GM23338 (cell line): ENCODE measurements at regions not wholly inside any gene's neighbourhood (a gene's known extent, or its start where the extent isn't known, plus 50 kb on each side); places are given as distances from the start of the nearest gene placed in this dataset.

Experiments
- CREB1 ChIP-seq: fragments of 250-450 bp; sonication (Bioruptor Pico); IDR thresholded peaks from 2 replicates; pipeline ENCODE4 v1.5.0; 2020; ENCODE audit warnings: low read depth, mild to moderate bottlenecking, moderate library complexity
- CTCF ChIP-seq, 2 experiments: fragments of 200-600 bp in 1 of 2; sonication (generic) in 1 of 2; conservative IDR thresholded peaks; 2 replicates each; pipeline versions ENCODE4 v1.5.1 to v1.6.1; 2016 to 2017; ENCODE audit warnings: antibody characterized with exemption in 2 of 2, low read depth in 2 of 2, mild to moderate bottlenecking in 2 of 2, moderate library complexity in 1 of 2
- ETS1 ChIP-seq: IDR thresholded peaks from 2 replicates; pipeline ENCODE4 v1.6.1; 2016; ENCODE audit warnings: antibody characterized with exemption
- EZH2phosphoT487 ChIP-seq: fragments of 200-600 bp; sonication (generic); IDR thresholded peaks from one replicate; pipeline ENCODE4 v1.8.1; 2018; ENCODE audit warnings: antibody characterized with exemption; ENCODE audit not compliant: unreplicated experiment
- JUNB ChIP-seq: IDR thresholded peaks from one replicate; pipeline ENCODE4 v1.6.1; 2016; ENCODE audit warnings: antibody characterized with exemption; ENCODE audit not compliant: unreplicated experiment
- NANOG ChIP-seq: IDR thresholded peaks from 2 replicates; pipeline ENCODE4 v1.6.1; 2016; ENCODE audit warnings: antibody characterized with exemption, borderline replicate concordance
- REST ChIP-seq: IDR thresholded peaks from one replicate; pipeline ENCODE4 v1.6.1; 2018; ENCODE audit warnings: antibody characterized with exemption; ENCODE audit not compliant: unreplicated experiment
- ZNF114 ChIP-seq: fragments of 250-450 bp; sonication (Bioruptor Pico); IDR thresholded peaks from 2 replicates; pipeline ENCODE4 v1.5.0; 2020; ENCODE audit warnings: mild to moderate bottlenecking, moderate library complexity
- ZNF331 ChIP-seq: fragments of 250-450 bp; sonication (Bioruptor Pico); IDR thresholded peaks from 2 replicates; pipeline ENCODE4 v1.5.0; 2020; ENCODE audit warnings: low read depth, mild to moderate bottlenecking, moderate library complexity
- ZNF462 ChIP-seq: fragments of 250-450 bp; sonication (Bioruptor Pico); IDR thresholded peaks from 2 replicates; pipeline ENCODE4 v1.5.0; 2020; ENCODE audit warnings: mild to moderate bottlenecking, moderate library complexity

- TF ChIP-seq ZNF462 (CRISPR knock-in tag) (no peak), REST (no peak), EZH2phosphoT487 (no peak), CREB1 (CRISPR knock-in tag) (no peak), CTCF (conservative IDR thresholded peaks at IDR 0.05; ENCODE audit: low read depth in 2 of 2) (no peak), ZNF114 (no peak), ETS1 (no peak), NANOG (no peak), ZNF331 (CRISPR knock-in tag) (no peak), JUNB (no peak)
These were observed 260.9 kb downstream of the FIGN start (continued) for GRCh38 chr2:163474889-163475288.
